ENCODE measurements at regions not wholly inside any gene's neighbourhood (a gene's known extent, or its start where the extent isn't known, plus 50 kb on each side); places are given as distances from the start of the nearest gene placed in this dataset.

DNA sequence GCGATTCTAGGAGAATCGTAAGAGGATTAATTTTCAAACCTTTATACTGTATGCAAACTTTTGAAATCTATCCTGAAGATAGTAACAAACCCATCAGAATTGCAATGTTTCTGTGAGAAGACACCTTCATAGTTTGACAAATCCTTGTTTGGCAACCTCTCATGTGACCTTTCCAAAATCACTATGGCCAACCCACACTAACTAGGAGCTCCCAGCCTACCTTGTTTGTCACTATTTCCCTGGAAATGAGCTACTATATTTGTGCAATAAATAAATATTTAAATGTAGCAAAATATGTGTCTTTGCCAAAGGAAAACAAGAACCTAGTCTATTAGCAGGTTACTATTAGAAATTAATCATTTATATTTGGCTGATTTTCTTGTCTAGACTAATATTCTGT is 173.7 kb downstream of the PPP1R2C start:
- H3K36me3 ChIP-seq (ENCODE audit: insufficient read depth, low read length), result no peaks in the 10 kb centered on the region
- Mint-ChIP-seq H3K4me3 (ENCODE audit: unreplicated experiment) (no peak overlapping the region), H3K4me1 (ENCODE audit: low read depth, unreplicated experiment) (no peaks in the 10 kb centered on the region), H3K9me3 (ENCODE audit: unreplicated experiment) (no peaks in the 10 kb centered on the region), H3K27ac (ENCODE audit: unreplicated experiment) (no peak overlapping the region), H3K27me3 (ENCODE audit: low read depth, unreplicated experiment) (no peaks in the 10 kb centered on the region), H3K36me3 (ENCODE audit: low read depth, unreplicated experiment) (no peaks in the 10 kb centered on the region)
- TF ChIP-seq, protein P1, sequence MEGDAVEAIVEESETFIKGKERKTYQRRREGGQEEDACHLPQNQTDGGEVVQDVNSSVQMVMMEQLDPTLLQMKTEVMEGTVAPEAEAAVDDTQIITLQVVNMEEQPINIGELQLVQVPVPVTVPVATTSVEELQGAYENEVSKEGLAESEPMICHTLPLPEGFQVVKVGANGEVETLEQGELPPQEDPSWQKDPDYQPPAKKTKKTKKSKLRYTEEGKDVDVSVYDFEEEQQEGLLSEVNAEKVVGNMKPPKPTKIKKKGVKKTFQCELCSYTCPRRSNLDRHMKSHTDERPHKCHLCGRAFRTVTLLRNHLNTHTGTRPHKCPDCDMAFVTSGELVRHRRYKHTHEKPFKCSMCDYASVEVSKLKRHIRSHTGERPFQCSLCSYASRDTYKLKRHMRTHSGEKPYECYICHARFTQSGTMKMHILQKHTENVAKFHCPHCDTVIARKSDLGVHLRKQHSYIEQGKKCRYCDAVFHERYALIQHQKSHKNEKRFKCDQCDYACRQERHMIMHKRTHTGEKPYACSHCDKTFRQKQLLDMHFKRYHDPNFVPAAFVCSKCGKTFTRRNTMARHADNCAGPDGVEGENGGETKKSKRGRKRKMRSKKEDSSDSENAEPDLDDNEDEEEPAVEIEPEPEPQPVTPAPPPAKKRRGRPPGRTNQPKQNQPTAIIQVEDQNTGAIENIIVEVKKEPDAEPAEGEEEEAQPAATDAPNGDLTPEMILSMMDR (IDR thresholded peaks at IDR 0.05; ENCODE audit: insufficient read depth, low read depth, low read length), result no peak
- TF ChIP-seq EZH2 (IDR thresholded peaks at IDR 0.05; ENCODE audit: insufficient read depth, low read length), result no peak
- H3K9ac ChIP-seq (ENCODE audit: low read length), result no peak overlapping the region
- DNase-seq (ENCODE audit: low read depth) (no peak), FAIRE-seq (no peak)
- no peaks in the 10 kb centered on the region for H3K4me1 ChIP-seq (ENCODE audit: insufficient read depth, low read length)
- no peak overlapping the region for H3K27ac ChIP-seq (ENCODE audit: low read depth, low read length)
- H4K20me1 ChIP-seq (ENCODE audit: insufficient read depth, low read length), result no peaks in the 10 kb centered on the region
- no peaks in the 10 kb centered on the region for H3K9me3 ChIP-seq (ENCODE audit: insufficient read depth, low read depth, low read length)
- no peak overlapping the region for H3K4me2 ChIP-seq (ENCODE audit: low read length)
- H3K79me2 ChIP-seq (ENCODE audit: insufficient read depth, low read length), result no peaks in the 10 kb centered on the region
- H3K4me3 ChIP-seq (ENCODE audit: insufficient read depth, low read depth, low read length), result no peak overlapping the region
- H3K27me3 ChIP-seq (ENCODE audit: insufficient read depth, low read length), result no peaks in the 10 kb centered on the region
- H2AFZ ChIP-seq (ENCODE audit: low read depth, low read length), result no peak overlapping the region

DNA sequence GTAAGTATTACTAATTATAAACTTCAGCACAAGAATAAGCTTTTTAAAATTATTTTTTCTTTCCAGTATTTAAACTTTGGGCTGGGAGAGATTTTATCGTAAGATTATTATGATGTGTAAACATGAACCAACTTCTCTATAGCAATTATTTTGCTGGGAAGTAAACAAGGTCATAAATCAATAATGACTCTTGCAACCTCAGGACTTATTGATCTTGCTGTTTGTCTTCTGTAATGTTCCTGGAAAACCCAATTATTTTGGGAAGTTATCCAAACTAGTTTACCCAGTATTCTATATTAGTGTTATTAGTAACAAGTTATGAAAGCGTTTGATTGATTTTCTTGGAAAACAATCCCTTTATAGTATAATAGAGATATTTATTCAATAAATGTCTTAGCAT is 174.9 kb downstream of the PPP1R2C start:
- Histone ChIP-seq H3K9ac (ENCODE audit: low read length) (no peak overlapping the region), H3K36me3 (ENCODE audit: insufficient read depth, low read length) (no peaks in the 10 kb centered on the region), H2AFZ (ENCODE audit: low read depth, low read length) (no peak overlapping the region), H3K27ac (ENCODE audit: low read depth, low read length) (no peak overlapping the region), H3K27me3 (ENCODE audit: insufficient read depth, low read length) (no peaks in the 10 kb centered on the region), H3K9me3 (ENCODE audit: insufficient read depth, low read depth, low read length) (no peaks in the 10 kb centered on the region), H3K4me2 (ENCODE audit: low read length) (no peak overlapping the region), H3K4me1 (ENCODE audit: insufficient read depth, low read length) (no peaks in the 10 kb centered on the region), H3K4me3 (ENCODE audit: insufficient read depth, low read depth, low read length) (no peak overlapping the region), H3K79me2 (ENCODE audit: insufficient read depth, low read length) (no peaks in the 10 kb centered on the region), H4K20me1 (ENCODE audit: insufficient read depth, low read length) (no peaks in the 10 kb centered on the region)
- FAIRE-seq (no peak), DNase-seq (ENCODE audit: low read depth) (no peak)
- Mint-ChIP-seq H3K27ac (ENCODE audit: unreplicated experiment) (no peak overlapping the region), H3K36me3 (ENCODE audit: low read depth, unreplicated experiment) (no peaks in the 10 kb centered on the region), H3K9me3 (ENCODE audit: unreplicated experiment) (no peaks in the 10 kb centered on the region), H3K27me3 (ENCODE audit: low read depth, unreplicated experiment) (no peaks in the 10 kb centered on the region), H3K4me3 (ENCODE audit: unreplicated experiment) (no peak overlapping the region), H3K4me1 (ENCODE audit: low read depth, unreplicated experiment) (no peaks in the 10 kb centered on the region)
- TF ChIP-seq, protein P1 (IDR thresholded peaks at IDR 0.05; ENCODE audit: insufficient read depth, low read depth, low read length), result no peak
- no peak for TF ChIP-seq EZH2 (IDR thresholded peaks at IDR 0.05; ENCODE audit: insufficient read depth, low read length)

DNA sequence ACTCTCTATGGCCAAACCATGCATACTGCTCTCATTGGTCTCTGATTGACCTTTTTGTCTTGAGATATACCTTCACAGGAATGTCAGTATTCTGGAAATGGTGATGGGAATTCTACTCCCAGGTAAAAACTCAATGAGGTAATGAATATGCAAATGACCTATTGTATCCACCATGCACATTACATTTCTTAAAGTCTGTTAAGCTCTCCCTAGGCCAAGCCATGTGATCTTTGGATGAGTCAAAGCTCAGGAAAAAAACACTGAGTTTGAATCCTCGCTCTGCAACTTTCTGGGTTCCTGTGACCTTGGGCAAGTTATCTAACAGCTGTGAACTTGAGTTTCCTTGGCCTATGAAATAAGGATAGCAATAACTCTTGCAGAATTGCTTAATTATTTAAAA is 175.4 kb downstream of the PPP1R2C start:
- no peaks in the 10 kb centered on the region for H3K27me3 Mint-ChIP-seq (ENCODE audit: low read depth, unreplicated experiment)
- H3K36me3 Mint-ChIP-seq (ENCODE audit: low read depth, unreplicated experiment), result no peaks in the 10 kb centered on the region
- Histone ChIP-seq H3K4me1 (ENCODE audit: insufficient read depth, low read length) (no peaks in the 10 kb centered on the region), H4K20me1 (ENCODE audit: insufficient read depth, low read length) (no peaks in the 10 kb centered on the region), H3K4me2 (ENCODE audit: low read length) (no peak overlapping the region), H3K9me3 (ENCODE audit: insufficient read depth, low read depth, low read length) (no peaks in the 10 kb centered on the region), H2AFZ (ENCODE audit: low read depth, low read length) (no peak overlapping the region), H3K79me2 (ENCODE audit: insufficient read depth, low read length) (no peaks in the 10 kb centered on the region), H3K9ac (ENCODE audit: low read length) (no peak overlapping the region), H3K27me3 (ENCODE audit: insufficient read depth, low read length) (no peaks in the 10 kb centered on the region), H3K27ac (ENCODE audit: low read depth, low read length) (no peak overlapping the region), H3K4me3 (ENCODE audit: insufficient read depth, low read depth, low read length) (no peak overlapping the region), H3K36me3 (ENCODE audit: insufficient read depth, low read length) (no peaks in the 10 kb centered on the region)
- no peak overlapping the region for H3K27ac Mint-ChIP-seq (ENCODE audit: unreplicated experiment)
- no peak for DNase-seq (ENCODE audit: low read depth)
- no peak for TF ChIP-seq EZH2 (IDR thresholded peaks at IDR 0.05; ENCODE audit: insufficient read depth, low read length)
- TF ChIP-seq, protein P1 (IDR thresholded peaks at IDR 0.05; ENCODE audit: insufficient read depth, low read depth, low read length), result no peak
- no peaks in the 10 kb centered on the region for H3K9me3 Mint-ChIP-seq (ENCODE audit: unreplicated experiment)
- FAIRE-seq, result peak; percentile 84
- no peaks in the 10 kb centered on the region for H3K4me1 Mint-ChIP-seq (ENCODE audit: low read depth, unreplicated experiment)
- no peak overlapping the region for H3K4me3 Mint-ChIP-seq (ENCODE audit: unreplicated experiment)
